Stimulated activated CD4-positive, alpha-beta T cell treated with anti-CD3 and anti-CD28 coated beads, TNF-alpha, amount 100 ng/mL, for 1 hour (primary cell): ENCODE measurements at regions not wholly inside any gene's neighbourhood (a gene's known extent, or its start where the extent isn't known, plus 50 kb on each side); places are given as distances from the start of the nearest gene placed in this dataset.
"Not testable (repeated sequence)": the region's sequence is repeated elsewhere in the genome, so short reads cannot be mapped to it uniquely, and the experiment has no call there.

Source experiments
- DNase-seq, 3 donors: peaks; one replicate each; pipeline ENCODE4 v3.0.0-alpha.2; 2020; ENCODE audit warnings: low read depth in 3 of 3, low spot score in 1 of 3

DNA sequence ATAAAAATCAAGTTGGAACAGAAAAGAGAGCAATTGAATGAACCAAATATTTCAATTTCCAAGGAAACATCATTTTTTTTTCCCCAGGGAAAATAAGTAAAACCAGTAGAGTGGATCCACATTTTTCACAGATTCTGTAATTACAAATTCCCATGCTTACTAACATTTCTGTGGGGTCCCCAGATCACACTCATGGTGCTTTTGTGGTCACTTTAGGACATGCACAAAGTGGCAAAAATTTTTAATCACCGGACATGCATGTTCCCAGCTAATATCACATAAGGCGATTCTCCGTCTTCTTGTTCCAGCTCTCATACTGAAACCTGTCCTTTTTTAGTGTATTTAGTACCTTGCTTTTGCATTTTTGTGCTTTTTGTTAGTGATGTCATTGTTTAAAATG is 748.2 kb upstream of the SLITRK1 start:
- DNase-seq = no peak

GRCh38 chr13:84616864-84617263 is 734.6 kb upstream of the SLITRK1 start:
- DNase-seq = no peak

DNA sequence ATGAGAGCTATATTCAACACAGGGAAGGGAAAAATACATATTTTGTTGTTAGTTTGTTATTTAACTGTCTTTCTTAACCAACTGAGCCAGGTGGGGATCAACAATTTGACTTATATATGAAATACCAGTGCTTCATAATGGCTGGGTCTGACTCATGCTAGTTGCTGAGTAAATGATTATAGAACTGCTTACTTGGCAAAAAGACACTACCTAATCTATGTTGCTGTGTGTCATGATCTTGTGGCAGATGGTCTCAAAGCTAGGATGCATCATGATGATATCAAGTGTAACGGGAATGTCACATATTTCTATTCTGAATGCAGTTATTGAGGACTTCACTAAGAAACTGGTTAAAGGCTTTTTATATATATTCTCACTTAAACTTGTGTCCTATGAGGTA is 727.4 kb upstream of the SLITRK1 start:
- no peak for DNase-seq

- no peak for DNase-seq
Measured at GRCh38 chr13:84607261-84608013, 725.2 kb upstream of the SLITRK1 start.

- DNase-seq = no peak
Measured at GRCh38 chr13:84606616-84607015, 724.3 kb upstream of the SLITRK1 start.

DNA sequence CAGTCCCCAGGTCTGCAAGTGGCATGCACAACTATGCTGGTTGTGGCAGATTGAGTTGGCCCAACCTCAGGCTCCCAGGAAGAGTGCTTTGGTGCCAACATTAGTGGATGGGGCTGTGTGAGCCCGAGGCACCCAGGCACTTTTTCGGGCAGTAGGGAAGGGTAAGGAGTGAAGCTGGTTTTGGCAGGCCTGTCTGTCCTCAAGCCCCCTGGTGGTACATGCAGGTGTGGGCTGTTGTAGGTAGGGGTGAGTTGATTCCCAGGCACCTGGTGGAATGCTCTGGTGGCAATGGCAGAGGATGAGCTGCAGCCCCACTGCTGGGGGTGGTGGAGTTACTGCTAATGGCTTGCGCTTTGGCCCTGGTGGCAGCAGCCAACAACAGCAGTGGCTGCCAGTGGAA is 723.7 kb upstream of the SLITRK1 start:
- DNase-seq = no peak

DNA sequence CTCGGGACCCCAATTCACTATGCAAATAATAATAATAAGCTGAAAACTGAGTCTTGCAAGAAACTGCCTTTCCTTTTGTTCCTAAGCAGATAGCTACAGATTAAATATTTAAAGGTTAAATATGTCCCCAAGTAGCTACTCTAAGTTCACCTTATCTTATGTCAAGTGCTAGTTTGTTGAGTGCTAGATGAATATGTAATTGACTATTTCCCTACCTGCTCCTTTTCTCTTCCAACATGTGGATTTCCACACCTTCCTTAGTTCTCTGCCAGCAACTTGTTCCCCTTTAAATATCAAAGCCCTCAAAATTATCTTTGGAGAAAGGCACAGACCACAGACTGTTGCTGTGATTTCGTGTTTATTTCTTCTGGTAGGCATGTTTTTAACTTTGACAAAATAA is 709.2 kb upstream of the SLITRK1 start:
- no peak for DNase-seq

GRCh38 chr13:84590663-84591062 is 708.4 kb upstream of the SLITRK1 start:
- no peak for DNase-seq

GRCh38 chr13:84588023-84588422 is 705.7 kb upstream of the SLITRK1 start:
- no peak for DNase-seq

GRCh38 chr13:84579901-84580300 is 697.6 kb upstream of the SLITRK1 start:
- DNase-seq = not testable (repeated sequence)

GRCh38 chr13:84574851-84575250 is 692.6 kb upstream of the SLITRK1 start:
- no peak for DNase-seq

GRCh38 chr13:84571264-84571663 is 689.0 kb upstream of the SLITRK1 start:
- DNase-seq = no peak

DNA sequence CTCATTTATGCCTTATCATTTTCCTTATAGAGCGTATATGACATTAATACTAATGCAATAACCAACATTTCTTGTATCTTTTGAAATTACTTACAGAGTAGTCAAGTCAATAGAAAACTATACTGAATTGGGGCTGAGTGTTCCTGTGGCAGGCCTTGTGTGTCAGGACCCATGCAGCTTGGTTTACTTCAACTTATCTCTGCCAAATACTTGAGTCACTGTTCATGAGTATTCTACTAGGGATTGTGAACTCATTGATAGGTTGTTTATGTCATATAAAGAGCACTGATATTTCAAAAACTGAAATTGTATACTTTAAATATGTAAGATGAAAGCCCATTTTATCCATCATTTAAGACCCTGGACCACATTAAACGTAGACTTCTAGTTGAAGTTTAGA is 688.6 kb upstream of the SLITRK1 start:
- DNase-seq = no peak

- DNase-seq = no peak
Measured at GRCh38 chr13:84569366-84569765, 687.1 kb upstream of the SLITRK1 start.

DNA sequence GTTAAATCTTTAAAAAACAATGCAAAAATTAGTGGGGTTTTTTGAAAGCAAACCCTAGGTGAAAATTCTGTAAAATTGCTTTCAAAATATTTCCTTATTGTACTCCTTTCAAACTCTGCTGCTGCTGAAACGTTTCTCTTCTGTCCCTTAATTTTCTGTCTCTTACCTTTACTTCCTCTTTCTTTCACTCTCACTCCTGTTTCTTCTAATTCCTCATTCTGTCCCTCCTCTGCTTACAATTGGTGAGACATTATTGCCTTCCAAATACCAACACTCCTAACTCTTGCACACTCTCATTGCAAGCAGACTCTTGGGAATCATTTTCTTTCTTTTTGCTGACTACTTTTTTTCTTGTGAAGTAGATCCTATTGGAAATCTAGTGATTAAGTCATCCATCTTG is 685.6 kb upstream of the SLITRK1 start:
- no peak for DNase-seq

DNA sequence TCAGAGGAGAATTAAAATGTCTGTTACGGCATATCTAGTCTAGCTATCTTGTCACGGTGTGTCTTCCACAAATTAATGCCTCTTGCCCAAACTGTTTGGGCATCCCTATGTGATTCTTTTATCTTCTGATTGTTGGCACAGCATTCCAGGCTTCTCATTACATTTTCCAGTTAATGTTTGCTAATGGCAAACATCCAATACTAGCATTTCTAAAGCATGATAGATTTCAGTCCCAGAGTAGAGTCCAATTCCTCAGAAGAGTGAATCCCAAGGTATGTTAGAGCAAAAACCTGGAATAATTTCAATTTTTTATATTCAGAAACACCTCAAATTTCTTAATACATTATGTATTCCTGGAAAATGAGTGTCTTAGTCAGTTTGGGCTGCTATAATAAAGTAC is 684.5 kb upstream of the SLITRK1 start:
- DNase-seq = no peak

DNA sequence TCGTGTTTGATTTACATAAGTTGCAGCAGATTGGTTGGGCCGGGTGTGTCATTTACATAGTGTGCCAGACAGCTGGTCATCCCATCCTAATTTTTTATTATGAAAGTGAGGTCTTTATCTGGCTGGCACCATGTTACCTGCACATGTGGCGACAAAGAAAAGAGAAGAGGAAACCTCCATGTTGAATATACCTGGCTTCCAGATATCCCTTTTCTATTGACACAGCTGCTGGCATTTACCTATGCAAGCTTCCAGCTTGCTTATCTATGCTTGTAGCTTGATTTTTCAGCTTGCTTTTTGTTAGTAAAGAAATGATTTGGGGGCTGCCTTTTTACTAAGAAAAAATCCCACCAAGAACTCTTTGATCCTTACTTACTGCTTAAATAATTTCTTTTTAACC is 681.3 kb upstream of the SLITRK1 start:
- DNase-seq = no peak

DNA sequence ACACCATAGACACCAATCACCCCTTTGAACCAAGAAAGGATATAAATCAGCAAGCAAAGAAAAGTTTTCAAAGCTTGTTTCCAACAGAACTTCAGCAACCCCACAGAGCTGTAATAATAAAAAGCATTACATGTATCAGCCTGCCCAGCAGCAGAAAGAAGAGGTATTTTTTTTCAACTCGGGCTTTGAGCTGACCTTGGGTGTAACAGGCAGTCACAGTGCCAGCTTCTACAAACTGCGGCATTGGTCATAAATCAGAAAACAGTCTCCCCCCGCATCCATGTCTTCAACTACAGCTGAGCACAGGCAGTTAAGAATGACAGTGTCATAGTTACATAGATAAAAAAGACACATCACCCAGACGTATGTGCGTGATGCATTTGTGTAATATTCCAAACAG is 671.0 kb upstream of the SLITRK1 start:
- DNase-seq = no peak

- no peak for DNase-seq
Measured at GRCh38 chr13:84543962-84544361, 661.7 kb upstream of the SLITRK1 start.

DNA sequence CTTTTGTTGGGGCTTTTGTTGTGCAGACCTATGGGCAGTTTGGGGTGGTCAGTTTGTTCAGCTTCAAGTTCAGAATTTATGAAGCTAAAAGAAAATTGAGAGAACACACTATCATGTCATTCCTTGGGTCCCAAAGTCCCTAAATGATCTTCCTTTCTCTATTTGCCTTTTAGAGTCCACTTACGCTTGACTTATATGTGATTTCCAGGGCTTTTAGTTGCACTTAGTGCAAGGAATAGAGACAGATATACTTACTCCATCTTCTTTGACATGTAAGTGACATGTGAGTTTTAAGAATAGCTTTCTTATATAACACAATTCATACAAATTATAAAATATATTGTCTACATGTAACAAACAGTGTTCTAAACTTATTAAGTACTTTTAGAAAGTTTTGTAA is 660.1 kb upstream of the SLITRK1 start:
- no peak for DNase-seq

- no peak for DNase-seq
Measured at GRCh38 chr13:84536906-84537305, 654.6 kb upstream of the SLITRK1 start.

GRCh38 chr13:84528408-84529070 is 646.3 kb upstream of the SLITRK1 start:
- no peak for DNase-seq

DNA sequence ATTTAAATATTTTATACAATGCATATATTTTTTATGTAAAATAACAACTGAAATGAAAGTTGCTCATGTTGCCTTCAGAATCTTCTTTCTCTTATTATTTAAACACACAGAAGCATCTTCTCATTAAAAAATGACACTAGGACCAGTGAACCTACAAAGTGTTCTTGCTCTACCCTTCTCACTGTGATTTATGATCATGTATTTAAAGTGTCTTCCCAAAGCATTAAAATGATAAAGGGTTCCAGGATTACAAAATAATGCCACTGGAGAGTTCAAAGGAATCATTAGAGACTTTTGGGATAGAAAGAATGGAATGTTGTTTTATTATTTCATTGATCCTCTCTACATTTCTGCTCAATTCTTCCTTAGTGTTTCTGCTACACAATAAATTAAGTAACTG is 643.6 kb upstream of the SLITRK1 start:
- DNase-seq = no peak
